IPS DF 4.7 (cell line): ENCODE measurements at regions not wholly inside any gene's neighbourhood (a gene's known extent, or its start where the extent isn't known, plus 50 kb on each side); places are given as distances from the start of the nearest gene placed in this dataset.

Source experiments
- DNase-seq: peaks from one replicate; pipeline ENCODE4 v3.0.0-alpha.2; 2013; ENCODE audit warnings: low spot score; ENCODE audit errors: extremely low read depth

GRCh38 chr1:185581020-185581419 lies 153.2 kb upstream of the HMCN1 start:
- DNase-seq = no peak

- DNase-seq = no peak
Measured at GRCh38 chr1:185578293-185578692, 155.9 kb upstream of the HMCN1 start.

- no peak for DNase-seq
Measured at GRCh38 chr1:185574139-185574875, 159.9 kb upstream of the HMCN1 start.

- no peak for DNase-seq
Measured at GRCh38 chr1:185573677-185574076, 160.5 kb upstream of the HMCN1 start.

- DNase-seq = no peak
Measured at GRCh38 chr1:185573162-185573561, 161.0 kb upstream of the HMCN1 start.

GRCh38 chr1:185570962-185571361 lies 163.2 kb upstream of the HMCN1 start:
- no peak for DNase-seq

GRCh38 chr1:185568155-185569123 lies 165.8 kb upstream of the HMCN1 start:
- no peak for DNase-seq

GRCh38 chr1:185567440-185567839 lies 166.8 kb upstream of the HMCN1 start:
- no peak for DNase-seq

- no peak for DNase-seq
Measured at GRCh38 chr1:185566995-185567394, 167.2 kb upstream of the HMCN1 start.

- no peak for DNase-seq
Measured at GRCh38 chr1:185565302-185565701, 168.9 kb upstream of the HMCN1 start.

- no peak for DNase-seq
Measured at GRCh38 chr1:185564816-185565215, 169.4 kb upstream of the HMCN1 start.

- no peak for DNase-seq
Measured at GRCh38 chr1:185562461-185563359, 171.5 kb upstream of the HMCN1 start.

GRCh38 chr1:185561629-185562028 lies 172.6 kb upstream of the HMCN1 start:
- DNase-seq = no peak

- no peak for DNase-seq
Measured at GRCh38 chr1:185560760-185561159, 173.4 kb upstream of the HMCN1 start.

- DNase-seq = peak; percentile 56
Measured at GRCh38 chr1:185559684-185560331, 174.4 kb upstream of the HMCN1 start.

- no peak for DNase-seq
Measured at GRCh38 chr1:185559151-185559550, 175.0 kb upstream of the HMCN1 start.

GRCh38 chr1:185556561-185556960 lies 177.6 kb upstream of the HMCN1 start:
- DNase-seq = no peak

- no peak for DNase-seq
Measured at GRCh38 chr1:185555743-185556142, 178.4 kb upstream of the HMCN1 start.

- DNase-seq = no peak
Measured at GRCh38 chr1:185551008-185551407, 183.2 kb upstream of the HMCN1 start.

GRCh38 chr1:185549906-185550305 lies 184.3 kb upstream of the HMCN1 start:
- DNase-seq = no peak

- DNase-seq = no peak
Measured at GRCh38 chr1:185546029-185546428, 188.2 kb upstream of the HMCN1 start.
